ENCODE measurements at regions not wholly inside any gene's neighbourhood (a gene's known extent, or its start where the extent isn't known, plus 50 kb on each side); places are given as distances from the start of the nearest gene placed in this dataset.

DNA sequence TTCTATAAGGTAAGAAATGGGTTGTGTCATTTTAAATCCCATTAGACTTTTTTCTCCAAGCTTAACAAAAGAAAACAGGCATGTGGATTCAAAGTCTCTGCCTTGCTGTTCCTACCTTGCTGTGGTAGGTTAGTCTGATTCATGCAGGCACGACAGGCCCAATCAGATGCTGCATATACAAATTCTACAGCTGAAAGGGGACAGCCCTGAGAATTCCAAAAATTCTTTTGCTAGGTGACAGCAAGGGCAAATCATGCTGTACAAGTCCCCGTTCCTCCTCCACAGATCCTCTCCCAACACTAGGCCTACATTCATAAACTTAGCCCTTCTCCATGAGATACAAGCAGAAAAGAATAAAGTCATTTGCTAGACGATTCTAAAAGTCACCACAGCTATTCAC lies 161.2 kb upstream of the THBS1 start:
- no peak for TF ChIP-seq CTCF (IDR thresholded peaks at IDR 0.05; ENCODE audit: low read length)
- no peak for TF ChIP-seq EZH2 (IDR thresholded peaks at IDR 0.05; ENCODE audit: borderline replicate concordance, low read length)
